ENCODE measurements at regions not wholly inside any gene's neighbourhood (a gene's known extent, or its start where the extent isn't known, plus 50 kb on each side); places are given as distances from the start of the nearest gene placed in this dataset.

GRCh38 chr7:155138204-155138603, 68.1 kb downstream of the HTR5A start:
- Histone ChIP-seq H3K4me1 (no peaks in the 10 kb centered on the region), H3K36me3 (no peaks in the 10 kb centered on the region), H3K27me3 (no peaks in the 10 kb centered on the region), H3K27ac (no peak overlapping the region), H3K4me3 (no peak overlapping the region), H3K9me3 (no peaks in the 10 kb centered on the region)
- TF ChIP-seq CTCF (IDR thresholded peaks at IDR 0.05) = no peak
- TF ChIP-seq POLR2AphosphoS5 (IDR thresholded peaks at IDR 0.05; ENCODE audit: insufficient read depth in 1 of 2, low read depth in 1 of 2) = no peak
- TF ChIP-seq POLR2A (IDR thresholded peaks at IDR 0.05) = no peak
- DNase-seq (ENCODE audit: extremely low spot score in 2 of 2) = no peak
- intact Hi-C loops (cut with DNase I) = no loop called here

GRCh38 chr7:155141562-155141961, 71.4 kb downstream of the HTR5A start:
- Histone ChIP-seq H3K4me1 (no peaks in the 10 kb centered on the region), H3K27ac (no peak overlapping the region), H3K36me3 (no peaks in the 10 kb centered on the region), H3K4me3 (no peak overlapping the region), H3K9me3 (no peaks in the 10 kb centered on the region), H3K27me3 (no peaks in the 10 kb centered on the region)
- DNase-seq (ENCODE audit: extremely low spot score in 2 of 2) = no peak
- TF ChIP-seq CTCF (IDR thresholded peaks at IDR 0.05) = no peak
- no peak for TF ChIP-seq POLR2A (IDR thresholded peaks at IDR 0.05)
- no peak for TF ChIP-seq POLR2AphosphoS5 (IDR thresholded peaks at IDR 0.05; ENCODE audit: insufficient read depth in 1 of 2, low read depth in 1 of 2)
- intact Hi-C loops (cut with DNase I) = no loop called here

- Histone ChIP-seq H3K36me3 (no peaks in the 10 kb centered on the region), H3K4me1 (no peaks in the 10 kb centered on the region), H3K27ac (no peak overlapping the region), H3K27me3 (no peaks in the 10 kb centered on the region), H3K4me3 (no peak overlapping the region), H3K9me3 (no peaks in the 10 kb centered on the region)
- intact Hi-C loops (cut with DNase I) = no loop called here
- no peak for TF ChIP-seq CTCF (IDR thresholded peaks at IDR 0.05)
- TF ChIP-seq POLR2A (IDR thresholded peaks at IDR 0.05) = no peak
- no peak for TF ChIP-seq POLR2AphosphoS5 (IDR thresholded peaks at IDR 0.05; ENCODE audit: insufficient read depth in 1 of 2, low read depth in 1 of 2)
- no peak for DNase-seq (ENCODE audit: extremely low spot score in 2 of 2)
Observed at GRCh38 chr7:155143381-155143780, 73.3 kb downstream of the HTR5A start.

- Histone ChIP-seq H3K36me3 (no peaks in the 10 kb centered on the region), H3K27me3 (no peaks in the 10 kb centered on the region), H3K27ac (no peak overlapping the region), H3K4me3 (no peak overlapping the region), H3K9me3 (no peaks in the 10 kb centered on the region), H3K4me1 (no peaks in the 10 kb centered on the region)
- TF ChIP-seq CTCF (IDR thresholded peaks at IDR 0.05) (no peak), POLR2AphosphoS5 (IDR thresholded peaks at IDR 0.05; ENCODE audit: insufficient read depth in 1 of 2, low read depth in 1 of 2) (no peak), POLR2A (IDR thresholded peaks at IDR 0.05) (no peak)
- DNase-seq (ENCODE audit: extremely low spot score in 2 of 2) = peak in 1 of 2 donors; percentile 43
- intact Hi-C loops (cut with DNase I) = no loop called here
Observed at GRCh38 chr7:155144371-155144770, 74.2 kb downstream of the HTR5A start.

- no peaks in the 10 kb centered on the region for H3K9me3 ChIP-seq
- no peak overlapping the region for H3K27ac ChIP-seq
- TF ChIP-seq POLR2AphosphoS5 (IDR thresholded peaks at IDR 0.05; ENCODE audit: insufficient read depth in 1 of 2, low read depth in 1 of 2) (no peak), POLR2A (IDR thresholded peaks at IDR 0.05) (no peak), CTCF (IDR thresholded peaks at IDR 0.05) (no peak)
- H3K27me3 ChIP-seq = no peaks in the 10 kb centered on the region
- DNase-seq (ENCODE audit: extremely low spot score in 2 of 2) = peak in 1 of 2 donors; percentile 67
- no peaks in the 10 kb centered on the region for H3K36me3 ChIP-seq
- intact Hi-C loops (cut with DNase I) = no loop called here
- H3K4me1 ChIP-seq = no peaks in the 10 kb centered on the region
- no peak overlapping the region for H3K4me3 ChIP-seq
Observed at GRCh38 chr7:155145477-155146255, 75.5 kb downstream of the HTR5A start.

All from vagina (tissue), 2 donors.